ENCODE measurements at regions not wholly inside any gene's neighbourhood (a gene's known extent, or its start where the extent isn't known, plus 50 kb on each side); places are given as distances from the start of the nearest gene placed in this dataset.

DNA sequence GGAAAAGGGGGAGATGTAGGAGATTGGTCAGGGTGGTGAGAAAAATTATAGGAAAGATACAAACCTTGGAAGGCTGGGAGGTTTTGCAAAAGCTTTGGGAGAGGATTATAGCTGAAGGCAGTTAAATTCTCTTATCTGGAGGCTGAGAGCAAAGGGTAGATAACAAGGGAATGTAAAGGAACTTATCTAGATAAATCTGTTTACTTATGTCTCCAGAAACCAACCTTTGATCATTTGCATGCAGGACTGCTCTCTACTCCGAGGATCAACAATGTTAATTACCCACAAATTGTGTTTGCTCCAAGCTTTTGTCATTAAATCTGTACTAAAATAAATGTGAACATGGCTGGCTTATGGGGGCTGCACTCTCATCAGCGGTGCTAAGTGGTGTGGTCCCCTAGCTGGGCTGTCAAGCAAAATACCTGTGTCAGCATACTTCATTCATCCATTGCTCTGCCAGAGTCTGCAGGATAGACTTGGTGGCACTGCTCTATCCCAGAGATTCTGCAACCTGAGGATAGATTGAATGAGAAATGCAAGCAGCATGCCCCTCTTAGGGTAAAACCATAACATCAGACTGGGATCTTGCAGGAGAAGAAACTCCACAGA, 1599.2 kb upstream of the TENM4 start (continued):
- TF ChIP-seq ZNF333 (CRISPR knock-in tag; IDR thresholded peaks at IDR 0.05; ENCODE audit: borderline replicate concordance) (no peak), KDM2A (CRISPR knock-in tag; IDR thresholded peaks at IDR 0.05; ENCODE audit: borderline replicate concordance, low read depth) (no peak), ZNF12 (CRISPR knock-in tag; IDR thresholded peaks at IDR 0.05) (no peak), AGO1 (IDR thresholded peaks at IDR 0.05; ENCODE audit: low read depth, low read length, poor library complexity, severe bottlenecking) (no peak), CREB3 (CRISPR knock-in tag; IDR thresholded peaks at IDR 0.05) (no peak), ZNF7 (CRISPR knock-in tag; IDR thresholded peaks at IDR 0.05) (no peak), RNF219 (CRISPR knock-in tag; IDR thresholded peaks at IDR 0.05) (no peak), ZNF510 (CRISPR knock-in tag; IDR thresholded peaks at IDR 0.05; ENCODE audit: low read depth) (no peak), ZNF451 (CRISPR knock-in tag; IDR thresholded peaks at IDR 0.05) (no peak), ZBTB49 (CRISPR knock-in tag; IDR thresholded peaks at IDR 0.05; ENCODE audit: borderline replicate concordance) (no peak), NR1H2 (CRISPR knock-in tag; IDR thresholded peaks at IDR 0.05; ENCODE audit: borderline replicate concordance, low read depth) (no peak)
- TF ChIP-seq, protein P1, sequence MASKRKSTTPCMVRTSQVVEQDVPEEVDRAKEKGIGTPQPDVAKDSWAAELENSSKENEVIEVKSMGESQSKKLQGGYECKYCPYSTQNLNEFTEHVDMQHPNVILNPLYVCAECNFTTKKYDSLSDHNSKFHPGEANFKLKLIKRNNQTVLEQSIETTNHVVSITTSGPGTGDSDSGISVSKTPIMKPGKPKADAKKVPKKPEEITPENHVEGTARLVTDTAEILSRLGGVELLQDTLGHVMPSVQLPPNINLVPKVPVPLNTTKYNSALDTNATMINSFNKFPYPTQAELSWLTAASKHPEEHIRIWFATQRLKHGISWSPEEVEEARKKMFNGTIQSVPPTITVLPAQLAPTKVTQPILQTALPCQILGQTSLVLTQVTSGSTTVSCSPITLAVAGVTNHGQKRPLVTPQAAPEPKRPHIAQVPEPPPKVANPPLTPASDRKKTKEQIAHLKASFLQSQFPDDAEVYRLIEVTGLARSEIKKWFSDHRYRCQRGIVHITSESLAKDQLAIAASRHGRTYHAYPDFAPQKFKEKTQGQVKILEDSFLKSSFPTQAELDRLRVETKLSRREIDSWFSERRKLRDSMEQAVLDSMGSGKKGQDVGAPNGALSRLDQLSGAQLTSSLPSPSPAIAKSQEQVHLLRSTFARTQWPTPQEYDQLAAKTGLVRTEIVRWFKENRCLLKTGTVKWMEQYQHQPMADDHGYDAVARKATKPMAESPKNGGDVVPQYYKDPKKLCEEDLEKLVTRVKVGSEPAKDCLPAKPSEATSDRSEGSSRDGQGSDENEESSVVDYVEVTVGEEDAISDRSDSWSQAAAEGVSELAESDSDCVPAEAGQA (IDR thresholded peaks at IDR 0.05; ENCODE audit: low read depth): no peak
- TF ChIP-seq, protein P1 (CRISPR knock-in tag; IDR thresholded peaks at IDR 0.05; ENCODE audit: borderline replicate concordance): no peak
- TF ChIP-seq, protein P2, sequence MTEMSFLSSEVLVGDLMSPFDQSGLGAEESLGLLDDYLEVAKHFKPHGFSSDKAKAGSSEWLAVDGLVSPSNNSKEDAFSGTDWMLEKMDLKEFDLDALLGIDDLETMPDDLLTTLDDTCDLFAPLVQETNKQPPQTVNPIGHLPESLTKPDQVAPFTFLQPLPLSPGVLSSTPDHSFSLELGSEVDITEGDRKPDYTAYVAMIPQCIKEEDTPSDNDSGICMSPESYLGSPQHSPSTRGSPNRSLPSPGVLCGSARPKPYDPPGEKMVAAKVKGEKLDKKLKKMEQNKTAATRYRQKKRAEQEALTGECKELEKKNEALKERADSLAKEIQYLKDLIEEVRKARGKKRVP (CRISPR knock-in tag; IDR thresholded peaks at IDR 0.05): no peak
- TF ChIP-seq, protein P3, sequence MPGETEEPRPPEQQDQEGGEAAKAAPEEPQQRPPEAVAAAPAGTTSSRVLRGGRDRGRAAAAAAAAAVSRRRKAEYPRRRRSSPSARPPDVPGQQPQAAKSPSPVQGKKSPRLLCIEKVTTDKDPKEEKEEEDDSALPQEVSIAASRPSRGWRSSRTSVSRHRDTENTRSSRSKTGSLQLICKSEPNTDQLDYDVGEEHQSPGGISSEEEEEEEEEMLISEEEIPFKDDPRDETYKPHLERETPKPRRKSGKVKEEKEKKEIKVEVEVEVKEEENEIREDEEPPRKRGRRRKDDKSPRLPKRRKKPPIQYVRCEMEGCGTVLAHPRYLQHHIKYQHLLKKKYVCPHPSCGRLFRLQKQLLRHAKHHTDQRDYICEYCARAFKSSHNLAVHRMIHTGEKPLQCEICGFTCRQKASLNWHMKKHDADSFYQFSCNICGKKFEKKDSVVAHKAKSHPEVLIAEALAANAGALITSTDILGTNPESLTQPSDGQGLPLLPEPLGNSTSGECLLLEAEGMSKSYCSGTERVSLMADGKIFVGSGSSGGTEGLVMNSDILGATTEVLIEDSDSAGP (CRISPR knock-in tag; IDR thresholded peaks at IDR 0.05; ENCODE audit: borderline replicate concordance): no peak
